ENCODE measurements at regions not wholly inside any gene's neighbourhood (a gene's known extent, or its start where the extent isn't known, plus 50 kb on each side); places are given as distances from the start of the nearest gene placed in this dataset.

GRCh38 chr5:43851741-43852140 is 248.8 kb downstream of the NNT start:
- no peak overlapping the region for H3K4me2 ChIP-seq
- no peaks in the 10 kb centered on the region for H3K27me3 ChIP-seq
- H3K36me3 ChIP-seq: no peaks in the 10 kb centered on the region
- no peak overlapping the region for H3K4me3 ChIP-seq
- DNase-seq (ENCODE audit: low spot score): no peak
- TF ChIP-seq EZH2phosphoT487 (IDR thresholded peaks at IDR 0.05): no peak
- H3K4me1 Mint-ChIP-seq: peaks cover 7% of the 10 kb centered on the region
- H3K9ac ChIP-seq: no peak overlapping the region
- peaks cover 19% of the 10 kb centered on the region for H3K4me1 ChIP-seq
- peaks cover under 1% of the 10 kb centered on the region for H3K27me3 Mint-ChIP-seq (ENCODE audit: insufficient read depth, low read depth)
- no peak overlapping the region for H3K27ac ChIP-seq
- no peak overlapping the region for H3K27ac Mint-ChIP-seq
- no peaks in the 10 kb centered on the region for H4K20me1 ChIP-seq (ENCODE audit: low read depth)
- peaks cover 5% of the 10 kb centered on the region for H3F3A ChIP-seq (ENCODE audit: low read depth)
- H3K4me3 Mint-ChIP-seq: no peak overlapping the region
- no peaks in the 10 kb centered on the region for H3K79me2 ChIP-seq (ENCODE audit: low read depth)
- H2AFZ ChIP-seq (replicated peaks): no peak overlapping the region
- H3K9me3 ChIP-seq (ENCODE audit: low read depth): no peaks in the 10 kb centered on the region
- no peaks in the 10 kb centered on the region for H3K9me3 Mint-ChIP-seq
- H3K36me3 Mint-ChIP-seq: no peaks in the 10 kb centered on the region

GRCh38 chr5:43840424-43841125 is 237.6 kb downstream of the NNT start:
- Histone ChIP-seq H4K20me1 (ENCODE audit: low read depth) (no peaks in the 10 kb centered on the region), H3K4me2 (no peak overlapping the region), H3K4me1 (no peaks in the 10 kb centered on the region), H3K4me3 (no peak overlapping the region), H3K36me3 (no peaks in the 10 kb centered on the region), H3K27ac (no peak overlapping the region), H2AFZ (replicated peaks) (no peak overlapping the region), H3K27me3 (no peaks in the 10 kb centered on the region), H3F3A (ENCODE audit: low read depth) (no peaks in the 10 kb centered on the region), H3K9me3 (ENCODE audit: low read depth) (no peaks in the 10 kb centered on the region), H3K9ac (no peak overlapping the region), H3K79me2 (ENCODE audit: low read depth) (no peaks in the 10 kb centered on the region)
- TF ChIP-seq EZH2 (IDR thresholded peaks at IDR 0.05) (no peak), EZH2phosphoT487 (IDR thresholded peaks at IDR 0.05) (no peak)
- TF ChIP-seq, protein P1, sequence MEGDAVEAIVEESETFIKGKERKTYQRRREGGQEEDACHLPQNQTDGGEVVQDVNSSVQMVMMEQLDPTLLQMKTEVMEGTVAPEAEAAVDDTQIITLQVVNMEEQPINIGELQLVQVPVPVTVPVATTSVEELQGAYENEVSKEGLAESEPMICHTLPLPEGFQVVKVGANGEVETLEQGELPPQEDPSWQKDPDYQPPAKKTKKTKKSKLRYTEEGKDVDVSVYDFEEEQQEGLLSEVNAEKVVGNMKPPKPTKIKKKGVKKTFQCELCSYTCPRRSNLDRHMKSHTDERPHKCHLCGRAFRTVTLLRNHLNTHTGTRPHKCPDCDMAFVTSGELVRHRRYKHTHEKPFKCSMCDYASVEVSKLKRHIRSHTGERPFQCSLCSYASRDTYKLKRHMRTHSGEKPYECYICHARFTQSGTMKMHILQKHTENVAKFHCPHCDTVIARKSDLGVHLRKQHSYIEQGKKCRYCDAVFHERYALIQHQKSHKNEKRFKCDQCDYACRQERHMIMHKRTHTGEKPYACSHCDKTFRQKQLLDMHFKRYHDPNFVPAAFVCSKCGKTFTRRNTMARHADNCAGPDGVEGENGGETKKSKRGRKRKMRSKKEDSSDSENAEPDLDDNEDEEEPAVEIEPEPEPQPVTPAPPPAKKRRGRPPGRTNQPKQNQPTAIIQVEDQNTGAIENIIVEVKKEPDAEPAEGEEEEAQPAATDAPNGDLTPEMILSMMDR (IDR thresholded peaks at IDR 0.05): no peak
- Mint-ChIP-seq H3K27me3 (ENCODE audit: insufficient read depth, low read depth) (no peaks in the 10 kb centered on the region), H3K4me3 (no peak overlapping the region), H3K36me3 (no peaks in the 10 kb centered on the region), H3K9me3 (no peaks in the 10 kb centered on the region), H3K4me1 (no peaks in the 10 kb centered on the region), H3K27ac (no peak overlapping the region)
- no peak for DNase-seq (ENCODE audit: low spot score)

GRCh38 chr5:43839218-43839617 is 236.2 kb downstream of the NNT start:
- H3K4me2 ChIP-seq: no peak overlapping the region
- TF ChIP-seq EZH2 (IDR thresholded peaks at IDR 0.05): no peak
- TF ChIP-seq, protein P1 (IDR thresholded peaks at IDR 0.05): no peak
- TF ChIP-seq EZH2phosphoT487 (IDR thresholded peaks at IDR 0.05): no peak
- no peaks in the 10 kb centered on the region for H3K27me3 ChIP-seq
- Mint-ChIP-seq H3K27me3 (ENCODE audit: insufficient read depth, low read depth) (no peaks in the 10 kb centered on the region), H3K9me3 (no peaks in the 10 kb centered on the region), H3K36me3 (no peaks in the 10 kb centered on the region), H3K4me1 (no peaks in the 10 kb centered on the region), H3K4me3 (no peak overlapping the region), H3K27ac (no peak overlapping the region)
- no peaks in the 10 kb centered on the region for H3K36me3 ChIP-seq
- no peak overlapping the region for H3K9ac ChIP-seq
- no peaks in the 10 kb centered on the region for H3F3A ChIP-seq (ENCODE audit: low read depth)
- H3K4me1 ChIP-seq: no peaks in the 10 kb centered on the region
- no peak overlapping the region for H3K4me3 ChIP-seq
- no peaks in the 10 kb centered on the region for H4K20me1 ChIP-seq (ENCODE audit: low read depth)
- H3K27ac ChIP-seq: no peak overlapping the region
- H2AFZ ChIP-seq (replicated peaks): no peak overlapping the region
- DNase-seq (ENCODE audit: low spot score): no peak
- no peaks in the 10 kb centered on the region for H3K79me2 ChIP-seq (ENCODE audit: low read depth)
- H3K9me3 ChIP-seq (ENCODE audit: low read depth): no peaks in the 10 kb centered on the region

- H2AFZ ChIP-seq (replicated peaks): no peak overlapping the region
- DNase-seq (ENCODE audit: low spot score): no peak
- no peaks in the 10 kb centered on the region for H3K9me3 Mint-ChIP-seq
- no peaks in the 10 kb centered on the region for H3F3A ChIP-seq (ENCODE audit: low read depth)
- H3K27ac Mint-ChIP-seq: no peak overlapping the region
- H3K4me2 ChIP-seq: no peak overlapping the region
- H3K79me2 ChIP-seq (ENCODE audit: low read depth): no peaks in the 10 kb centered on the region
- H3K4me1 ChIP-seq: no peaks in the 10 kb centered on the region
- no peak overlapping the region for H3K9ac ChIP-seq
- TF ChIP-seq, protein P1 (IDR thresholded peaks at IDR 0.05): no peak
- TF ChIP-seq EZH2 (IDR thresholded peaks at IDR 0.05): no peak
- TF ChIP-seq EZH2phosphoT487 (IDR thresholded peaks at IDR 0.05): no peak
- H3K27me3 Mint-ChIP-seq (ENCODE audit: insufficient read depth, low read depth): no peaks in the 10 kb centered on the region
- H3K27ac ChIP-seq: no peak overlapping the region
- H3K4me3 ChIP-seq: no peak overlapping the region
- no peaks in the 10 kb centered on the region for H4K20me1 ChIP-seq (ENCODE audit: low read depth)
- H3K27me3 ChIP-seq: no peaks in the 10 kb centered on the region
- no peaks in the 10 kb centered on the region for H3K4me1 Mint-ChIP-seq
- H3K36me3 Mint-ChIP-seq: no peaks in the 10 kb centered on the region
- no peak overlapping the region for H3K4me3 Mint-ChIP-seq
- H3K36me3 ChIP-seq: no peaks in the 10 kb centered on the region
- H3K9me3 ChIP-seq (ENCODE audit: low read depth): no peaks in the 10 kb centered on the region
Measured at GRCh38 chr5:43837996-43838395, 235.0 kb downstream of the NNT start.

Data from neural progenitor cell (in vitro differentiated cells).